CD4-positive, alpha-beta T cell (primary cell): ENCODE measurements at regions not wholly inside any gene's neighbourhood (a gene's known extent, or its start where the extent isn't known, plus 50 kb on each side); places are given as distances from the start of the nearest gene placed in this dataset.

Experiments used
- ATAC-seq: fragments of 200-7000 bp; cut with Tn5 transposase; one replicate; pipeline ENCODE4 v1.10.0; 2022; ENCODE audit warnings: mild to moderate bottlenecking; ENCODE audit not compliant: poor library complexity
- CTCF ChIA-PET: fragments of 350-600 bp; sonication (Branson Sonifier 250); formaldehyde crosslinking; loops from one replicate; lab custom pipeline; 2021; ENCODE audit warnings: antibody characterized with exemption, inconsistent platforms; lab: Charles Lee
- POLR2A ChIA-PET: fragments of 350-600 bp; sonication (Branson Sonifier 250); formaldehyde crosslinking; loops from one replicate; lab custom pipeline; 2021; ENCODE audit warnings: antibody characterized with exemption, inconsistent platforms; lab: Charles Lee
- DNase-seq, 14 experiments: peaks; one replicate each; pipeline ENCODE4 v3.0.0-alpha.2; 2013 to 2020; ENCODE audit warnings: mixed read lengths in 2 of 14
- H3K27ac ChIP-seq, 2 donors: one replicate each; pipeline versions ENCODE4 v1.5.1 to v1.7.0; 2013; ENCODE audit warnings: low read length in 2 of 2, low read depth in 1 of 2, mild to moderate bottlenecking in 1 of 2
- H3K27me3 ChIP-seq, 2 experiments: 1 replicate in 1 of 2; 2 replicates in 1 of 2; pipeline versions ENCODE4 v1.6.1 to v1.7.0; 2013; ENCODE audit warnings: low read length in 2 of 2, control low read depth in 1 of 2, mild to moderate bottlenecking in 1 of 2, moderate library complexity in 1 of 2; ENCODE audit not compliant: insufficient read depth in 2 of 2, control insufficient read depth in 1 of 2
- H3K36me3 ChIP-seq: one replicate; pipeline ENCODE4 v1.6.1; 2013; ENCODE audit warnings: low read length, control low read depth; ENCODE audit not compliant: insufficient read depth
- H3K4me1 ChIP-seq: one replicate; pipeline ENCODE4 v1.6.1; 2013; ENCODE audit warnings: low read length, control low read depth; ENCODE audit not compliant: insufficient read depth
- H3K4me3 ChIP-seq: one replicate; pipeline ENCODE4 v1.5.1; 2013; ENCODE audit warnings: mild to moderate bottlenecking, low read length, moderate library complexity
- H3K9me3 ChIP-seq, 2 experiments: 1 replicate in 1 of 2; 2 replicates in 1 of 2; pipeline versions ENCODE4 v1.6.1 to v1.7.0; 2013; ENCODE audit warnings: low read length in 2 of 2, mild to moderate bottlenecking in 2 of 2, control low read depth in 1 of 2, moderate library complexity in 1 of 2; ENCODE audit not compliant: control insufficient read depth in 1 of 2, insufficient read depth in 1 of 2
- H3K27ac Mint-ChIP-seq: one replicate; pipeline ENCODE4 v1.8.0; 2020; ENCODE audit warnings: mixed read lengths
- H3K27me3 Mint-ChIP-seq: one replicate; pipeline ENCODE4 v1.8.0; 2021; ENCODE audit warnings: mixed read lengths
- H3K36me3 Mint-ChIP-seq: one replicate; pipeline ENCODE4 v1.8.0; 2021; ENCODE audit warnings: low read depth, mixed read lengths
- H3K4me1 Mint-ChIP-seq: one replicate; pipeline ENCODE4 v1.8.0; 2021; ENCODE audit warnings: low read depth, mixed read lengths
- H3K4me3 Mint-ChIP-seq: one replicate; pipeline ENCODE4 v1.8.0; 2020; ENCODE audit warnings: mild to moderate bottlenecking, mixed read lengths
- H3K9me3 Mint-ChIP-seq: one replicate; pipeline ENCODE4 v1.8.0; 2020; ENCODE audit warnings: mixed read lengths
- intact Hi-C, 2 experiments: fragments of 100-400 bp; cut with DNase I in 1 of 2; cut with micrococcal nuclease in 1 of 2; formaldehyde crosslinking; loops; one replicate each; pipeline versions ENCODE4 v1.15.1 to v1.9.0; 2023 to 2025; cut with DNase I, micrococcal nuclease
- TF ChIP-seq, protein P1 (sequence below): fragments of 200-600 bp; IDR thresholded peaks from one replicate; pipeline ENCODE4 v1.8.0; 2022; ENCODE audit warnings: antibody characterized with exemption, mild to moderate bottlenecking

DNA sequence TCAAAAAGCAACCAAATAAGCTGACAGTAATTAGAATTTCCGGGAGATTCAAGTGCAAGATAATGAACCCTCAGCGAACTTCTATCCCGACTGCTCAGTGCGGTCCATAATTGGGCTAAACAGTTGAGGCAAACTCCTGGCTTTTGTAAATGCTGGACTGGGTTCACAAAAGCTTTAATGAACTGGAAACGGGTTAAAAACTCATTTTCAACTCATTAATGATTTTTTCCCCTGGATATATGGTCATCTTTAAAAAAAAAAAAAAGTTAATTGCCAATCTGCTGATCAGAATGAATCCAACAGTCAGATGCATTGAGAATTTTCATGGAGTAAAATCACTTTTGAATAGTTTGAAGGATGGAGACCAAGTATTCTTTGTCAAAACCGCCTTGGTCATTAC lies 79.5 kb upstream of the WWC1 start:
- Mint-ChIP-seq H3K4me1 (no peaks in the 10 kb centered on the region), H3K4me3 (no peak overlapping the region), H3K36me3 (no peaks in the 10 kb centered on the region), H3K27ac (no peak overlapping the region), H3K27me3 (no peaks in the 10 kb centered on the region), H3K9me3 (no peaks in the 10 kb centered on the region)
- TF ChIP-seq, protein P1, sequence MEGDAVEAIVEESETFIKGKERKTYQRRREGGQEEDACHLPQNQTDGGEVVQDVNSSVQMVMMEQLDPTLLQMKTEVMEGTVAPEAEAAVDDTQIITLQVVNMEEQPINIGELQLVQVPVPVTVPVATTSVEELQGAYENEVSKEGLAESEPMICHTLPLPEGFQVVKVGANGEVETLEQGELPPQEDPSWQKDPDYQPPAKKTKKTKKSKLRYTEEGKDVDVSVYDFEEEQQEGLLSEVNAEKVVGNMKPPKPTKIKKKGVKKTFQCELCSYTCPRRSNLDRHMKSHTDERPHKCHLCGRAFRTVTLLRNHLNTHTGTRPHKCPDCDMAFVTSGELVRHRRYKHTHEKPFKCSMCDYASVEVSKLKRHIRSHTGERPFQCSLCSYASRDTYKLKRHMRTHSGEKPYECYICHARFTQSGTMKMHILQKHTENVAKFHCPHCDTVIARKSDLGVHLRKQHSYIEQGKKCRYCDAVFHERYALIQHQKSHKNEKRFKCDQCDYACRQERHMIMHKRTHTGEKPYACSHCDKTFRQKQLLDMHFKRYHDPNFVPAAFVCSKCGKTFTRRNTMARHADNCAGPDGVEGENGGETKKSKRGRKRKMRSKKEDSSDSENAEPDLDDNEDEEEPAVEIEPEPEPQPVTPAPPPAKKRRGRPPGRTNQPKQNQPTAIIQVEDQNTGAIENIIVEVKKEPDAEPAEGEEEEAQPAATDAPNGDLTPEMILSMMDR, result no peak
- Histone ChIP-seq H3K4me3 (no peak overlapping the region), H3K4me1 (no peaks in the 10 kb centered on the region), H3K9me3 (no peaks in the 10 kb centered on the region), H3K36me3 (no peaks in the 10 kb centered on the region), H3K27ac (no peak overlapping the region), H3K27me3 (no peaks in the 10 kb centered on the region)
- no peak for ATAC-seq
- CTCF ChIA-PET, result no interaction called here
- POLR2A ChIA-PET, result no interaction called here
- DNase-seq, result no peak
- intact Hi-C loops, result no loop called here

DNA sequence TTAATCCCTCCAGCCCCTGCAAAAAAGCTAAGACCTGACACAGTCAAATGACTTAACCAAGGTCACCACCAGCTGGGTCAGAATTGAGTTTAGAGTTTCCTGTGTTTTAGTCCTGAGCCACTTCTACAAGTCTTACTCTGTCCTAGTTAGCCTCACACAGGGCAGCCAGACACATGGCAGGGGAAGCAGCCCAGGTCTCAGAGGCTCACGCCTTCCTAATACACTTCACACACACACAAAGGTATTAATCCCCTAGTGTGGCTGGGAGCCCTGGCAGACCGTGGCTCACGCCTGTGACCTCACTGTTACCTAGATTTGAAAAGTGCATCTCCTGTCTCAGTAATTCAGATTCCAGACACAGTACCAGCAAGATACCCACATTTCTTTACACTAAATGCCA lies 77.4 kb upstream of the WWC1 start:
- Histone ChIP-seq H3K4me3 (no peak overlapping the region), H3K36me3 (no peaks in the 10 kb centered on the region), H3K27ac (no peak overlapping the region), H3K9me3 (no peaks in the 10 kb centered on the region), H3K4me1 (no peaks in the 10 kb centered on the region), H3K27me3 (no peaks in the 10 kb centered on the region)
- Mint-ChIP-seq H3K4me1 (no peaks in the 10 kb centered on the region), H3K4me3 (no peak overlapping the region), H3K27me3 (no peaks in the 10 kb centered on the region), H3K36me3 (no peaks in the 10 kb centered on the region), H3K27ac (no peak overlapping the region), H3K9me3 (no peaks in the 10 kb centered on the region)
- intact Hi-C loops, result no loop called here
- TF ChIP-seq, protein P1, result no peak
- ChIA-PET POLR2A (no interaction called here), CTCF (no interaction called here)
- DNase-seq (no peak), ATAC-seq (no peak)

DNA sequence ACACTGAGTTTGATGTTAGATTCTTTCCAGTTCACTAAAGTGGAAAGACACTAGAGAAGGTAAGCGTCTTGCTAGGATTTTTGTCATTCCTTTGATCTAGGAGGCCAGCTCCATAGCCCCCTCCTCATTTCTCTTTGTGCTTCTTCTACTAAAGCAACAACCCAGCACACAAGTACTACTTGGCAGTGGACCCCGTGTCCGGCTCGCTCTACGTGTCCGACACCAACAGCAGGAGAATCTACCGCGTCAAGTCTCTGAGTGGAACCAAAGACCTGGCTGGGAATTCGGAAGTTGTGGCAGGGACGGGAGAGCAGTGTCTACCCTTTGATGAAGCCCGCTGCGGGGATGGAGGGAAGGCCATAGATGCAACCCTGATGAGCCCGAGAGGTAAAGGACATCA lies 76.6 kb upstream of the WWC1 start:
- TF ChIP-seq, protein P1, result no peak
- Mint-ChIP-seq H3K4me3 (no peak overlapping the region), H3K9me3 (no peaks in the 10 kb centered on the region), H3K27ac (no peak overlapping the region), H3K27me3 (no peaks in the 10 kb centered on the region), H3K36me3 (no peaks in the 10 kb centered on the region), H3K4me1 (peaks cover 5% of the 10 kb centered on the region)
- no peaks in the 10 kb centered on the region for H3K36me3 ChIP-seq
- DNase-seq, result no peak
- ChIA-PET CTCF (no interaction called here), POLR2A (no interaction called here)
- no peak overlapping the region for H3K27ac ChIP-seq
- H3K4me1 ChIP-seq, result peaks cover 6% of the 10 kb centered on the region
- H3K4me3 ChIP-seq, result no peak overlapping the region
- H3K27me3 ChIP-seq, result no peaks in the 10 kb centered on the region
- intact Hi-C loops, result no loop called here
- no peaks in the 10 kb centered on the region for H3K9me3 ChIP-seq
- no peak for ATAC-seq
